Mucosa of gallbladder (tissue), 1 donor: ENCODE measurements at regions not wholly inside any gene's neighbourhood (a gene's known extent, or its start where the extent isn't known, plus 50 kb on each side); places are given as distances from the start of the nearest gene placed in this dataset.
"Not testable (repeated sequence)": the region's sequence is repeated elsewhere in the genome, so short reads cannot be mapped to it uniquely, and the experiment has no call there.

ENCODE experiments used
- DNase-seq: peaks from one replicate; pipeline ENCODE4 v3.0.0-alpha.2; 2020; ENCODE audit warnings: low spot score
- donor health status: DM: no; HTN: no; CAD: no.

- DNase-seq: no peak
These were observed 139.0 kb upstream of the NCOR2 start for GRCh38 chr12:124706363-124706762.

- DNase-seq: no peak
These were observed 138.2 kb upstream of the NCOR2 start for GRCh38 chr12:124705545-124706138.

- no peak for DNase-seq
These were observed 137.2 kb upstream of the NCOR2 start for GRCh38 chr12:124704619-124705018.

- DNase-seq: no peak
These were observed 136.4 kb upstream of the NCOR2 start for GRCh38 chr12:124703856-124704255.

- no peak for DNase-seq
These were observed 135.3 kb upstream of the NCOR2 start for GRCh38 chr12:124702736-124703135.

- no peak for DNase-seq
These were observed 133.6 kb upstream of the NCOR2 start for GRCh38 chr12:124700810-124701592.

GRCh38 chr12:124699909-124700308 lies 132.5 kb upstream of the NCOR2 start:
- DNase-seq: no peak

- no peak for DNase-seq
These were observed 131.5 kb upstream of the NCOR2 start for GRCh38 chr12:124698998-124699305.

- DNase-seq: no peak
These were observed 131.0 kb upstream of the NCOR2 start for GRCh38 chr12:124698211-124698997.

- DNase-seq: not testable (repeated sequence)
These were observed 130.3 kb upstream of the NCOR2 start for GRCh38 chr12:124697722-124698121.

- no peak for DNase-seq
These were observed 129.5 kb upstream of the NCOR2 start for GRCh38 chr12:124696693-124697476.

- no peak for DNase-seq
These were observed 128.4 kb upstream of the NCOR2 start for GRCh38 chr12:124695861-124696260.

- no peak for DNase-seq
These were observed 127.6 kb upstream of the NCOR2 start for GRCh38 chr12:124694846-124695497.

- DNase-seq: no peak
These were observed 126.8 kb upstream of the NCOR2 start for GRCh38 chr12:124694250-124694649.

- no peak for DNase-seq
These were observed 125.8 kb upstream of the NCOR2 start for GRCh38 chr12:124693111-124693723.

- no peak for DNase-seq
These were observed 125.0 kb upstream of the NCOR2 start for GRCh38 chr12:124692443-124692842.

GRCh38 chr12:124691429-124691828 lies 124.0 kb upstream of the NCOR2 start:
- no peak for DNase-seq

GRCh38 chr12:124689631-124690030 lies 122.2 kb upstream of the NCOR2 start:
- no peak for DNase-seq

- no peak for DNase-seq
These were observed 121.1 kb upstream of the NCOR2 start for GRCh38 chr12:124688356-124688992.

GRCh38 chr12:124687917-124688316 lies 120.5 kb upstream of the NCOR2 start:
- no peak for DNase-seq
